A549 (cell line): ENCODE measurements at regions not wholly inside any gene's neighbourhood (a gene's known extent, or its start where the extent isn't known, plus 50 kb on each side); places are given as distances from the start of the nearest gene placed in this dataset.

ENCODE experiments used
- ATAC-seq, 2 experiments: fragments of 200-7000 bp in 1 of 2; fragments of >200 bp in 1 of 2; cut with Nextera tagmentation in 1 of 2; cut with Tn5 transposase in 1 of 2; 3 replicates each; pipeline versions ENCODE4 v1.8.0 to v1.9.1; 2018 to 2020; ENCODE audit warnings: mild to moderate bottlenecking in 1 of 2, moderate library complexity in 1 of 2
- CTCF ChIA-PET: fragments of 300-600 bp; sonication (Branson Sonifier 250); formaldehyde crosslinking; extraction: SDS; loops from one replicate; lab custom pipeline; 2021; ENCODE audit warnings: antibody characterized with exemption, inconsistent platforms; lab: Yijun Ruan, JAX
- POLR2A ChIA-PET: fragments of 350-600 bp; formaldehyde crosslinking; extraction: SDS; loops from one replicate; lab custom pipeline; 2021; ENCODE audit warnings: antibody characterized with exemption, inconsistent platforms; lab: Yijun Ruan, JAX
- DNase-seq, 2 experiments: peaks; one replicate each; pipeline versions ENCODE4 v3.0.0 to v3.0.0-alpha.2; 2011 to 2016; ENCODE audit warnings: low read depth in 1 of 2, low spot score in 1 of 2
- FAIRE-seq: peaks from 2 replicates; lab custom pipeline; 2011; peaks lifted over from hg19 to GRCh38; lab: Jason Lieb, UNC
- H3K27ac ChIP-seq, 2 experiments: fragments of >200 bp; sonication (Bioruptor Twin); formaldehyde crosslinking; 3 replicates each; pipeline ENCODE4 v1.5.1; 2016 to 2017
- H3K4me1 ChIP-seq: fragments of >200 bp; sonication (Bioruptor Twin); formaldehyde crosslinking; 3 replicates; pipeline ENCODE4 v1.6.1; 2016
- H3K4me2 ChIP-seq: fragments of >200 bp; sonication (Bioruptor Twin); formaldehyde crosslinking; 3 replicates; pipeline ENCODE4 v1.6.1; 2016
- H3K4me3 ChIP-seq: fragments of >200 bp; sonication (Bioruptor Twin); formaldehyde crosslinking; 3 replicates; pipeline ENCODE4 v1.5.1; 2016
- H3K9me3 ChIP-seq: fragments of >200 bp; sonication (Bioruptor Twin); formaldehyde crosslinking; 3 replicates; pipeline ENCODE4 v1.6.1; 2016
- BHLHE40 ChIP-seq: IDR thresholded peaks from 2 replicates; pipeline ENCODE4 v1.6.1; 2012; ENCODE audit warnings: low read depth, low read length, inconsistent platforms
- CBX8 ChIP-seq: fragments of 200-600 bp; sonication (generic); IDR thresholded peaks from 2 replicates; pipeline ENCODE4 v1.6.1; 2016
- ESRRA ChIP-seq: fragments of 150-350 bp; IDR thresholded peaks from 2 replicates; pipeline ENCODE4 v1.6.1; 2014; ENCODE audit warnings: mild to moderate bottlenecking, low read length, borderline replicate concordance
- FOSB ChIP-seq: fragments of 250-450 bp; sonication (Bioruptor Pico); IDR thresholded peaks from 2 replicates; pipeline ENCODE4 v1.5.0; 2020; ENCODE audit warnings: mild to moderate bottlenecking, moderate library complexity
- HEYL ChIP-seq: fragments of 250-450 bp; sonication (Bioruptor Pico); IDR thresholded peaks from 2 replicates; pipeline ENCODE4 v1.8.0; 2021; ENCODE audit warnings: mild to moderate bottlenecking, moderate library complexity
- MYC ChIP-seq: IDR thresholded peaks from 2 replicates; pipeline ENCODE4 v1.6.1; 2012; ENCODE audit warnings: mild to moderate bottlenecking, inconsistent platforms, low read length, improper control_type of control experiment, borderline replicate concordance
- NPAS2 ChIP-seq: fragments of 250-450 bp; sonication (Bioruptor Pico); IDR thresholded peaks from 2 replicates; pipeline ENCODE4 v1.8.0; 2022; ENCODE audit warnings: mild to moderate bottlenecking, moderate library complexity, borderline replicate concordance
- NR3C1 ChIP-seq: fragments of >200 bp; sonication (Bioruptor Twin); formaldehyde crosslinking; IDR thresholded peaks from 3 replicates; pipeline ENCODE4 v1.6.1; 2017
- RARB ChIP-seq: fragments of 250-450 bp; sonication (Bioruptor Pico); IDR thresholded peaks from 2 replicates; pipeline ENCODE4 v1.8.0; 2021; ENCODE audit warnings: mild to moderate bottlenecking, moderate library complexity
- RCOR1 ChIP-seq: fragments of 150-350 bp; IDR thresholded peaks from 2 replicates; pipeline ENCODE4 v1.6.1; 2014; ENCODE audit warnings: antibody characterized with exemption, low read length, low read depth
- TP53 ChIP-seq: fragments of 250-450 bp; sonication (Bioruptor Pico); IDR thresholded peaks from 2 replicates; pipeline ENCODE4 v1.5.0; 2021; ENCODE audit warnings: mild to moderate bottlenecking, moderate library complexity
- ZSCAN20 ChIP-seq: fragments of 250-450 bp; sonication (Bioruptor Pico); IDR thresholded peaks from 2 replicates; pipeline ENCODE4 v1.8.0; 2022; ENCODE audit warnings: mild to moderate bottlenecking, moderate library complexity
- WGBS: methylation state at CpG from one replicate; pipeline ENCODE4 v1.1.6; 2017; ENCODE audit errors: missing lambda C conversion rate; 5-methylcytosine and 5-hydroxymethylcytosine counted together
- TF ChIP-seq, protein P1 (sequence below): fragments of 150-350 bp; IDR thresholded peaks from 2 replicates; pipeline ENCODE4 v1.6.1; 2014; ENCODE audit warnings: low read depth, mild to moderate bottlenecking, low read length
- TF ChIP-seq, protein P2 (sequence below): fragments of 200-600 bp; sonication (generic); IDR thresholded peaks from 2 replicates; pipeline ENCODE4 v1.6.1; 2016; ENCODE audit warnings: antibody characterized with exemption, mild to moderate bottlenecking, moderate library complexity
- TF ChIP-seq, protein P3 (sequence below): IDR thresholded peaks from 2 replicates; pipeline ENCODE4 v1.6.1; 2012; ENCODE audit warnings: low read depth, borderline replicate concordance
- TF ChIP-seq, protein P4 (sequence below): IDR thresholded peaks from 2 replicates; pipeline ENCODE4 v1.6.1; 2012
- TF ChIP-seq, protein P5 (sequence below): fragments of >200 bp; sonication (Bioruptor Twin); formaldehyde crosslinking; IDR thresholded peaks from 3 replicates; pipeline ENCODE4 v1.5.1; 2016
- TF ChIP-seq, protein P6 (sequence below): fragments of 250-450 bp; sonication (Bioruptor Pico); IDR thresholded peaks from 2 replicates; pipeline ENCODE4 v1.5.0; 2021; ENCODE audit warnings: mild to moderate bottlenecking, moderate library complexity, borderline replicate concordance

DNA sequence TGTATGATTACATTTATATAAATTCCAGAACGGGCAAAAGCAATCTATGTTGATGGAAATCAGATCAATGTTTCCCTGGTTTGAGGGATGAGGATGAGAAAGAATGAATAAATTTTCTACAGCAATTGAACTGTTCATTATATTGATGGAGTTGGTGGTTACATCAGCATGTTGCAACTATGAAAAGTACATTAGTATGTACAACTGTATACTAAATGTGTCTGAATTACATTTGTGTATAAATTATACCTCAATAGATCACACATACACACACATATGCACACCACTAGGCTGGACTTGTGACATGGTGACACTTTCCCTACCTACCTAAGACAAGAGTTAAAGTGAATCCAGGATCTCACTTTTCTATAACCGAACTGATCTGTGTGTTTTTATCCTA lies 608.0 kb downstream of the CDH11 start:
- H3K4me2 ChIP-seq: no peak overlapping the region
- no peak overlapping the region for H3K27ac ChIP-seq
- ChIA-PET POLR2A (no interaction called here), CTCF (no interaction called here)
- no peaks in the 10 kb centered on the region for H3K4me1 ChIP-seq
- H3K4me3 ChIP-seq: no peak overlapping the region
- FAIRE-seq: no peak
- peaks cover 5% of the 10 kb centered on the region; the same call in 1 of the 3 replicates for H3K9me3 ChIP-seq
- no peak for ATAC-seq
- TF ChIP-seq BHLHE40 (no peak), RCOR1 (no peak), NPAS2 (CRISPR knock-in tag) (no peak), CBX8 (no peak), TP53 (CRISPR knock-in tag) (no peak), RARB (CRISPR knock-in tag) (no peak), ESRRA (no peak)
- TF ChIP-seq, protein P1, sequence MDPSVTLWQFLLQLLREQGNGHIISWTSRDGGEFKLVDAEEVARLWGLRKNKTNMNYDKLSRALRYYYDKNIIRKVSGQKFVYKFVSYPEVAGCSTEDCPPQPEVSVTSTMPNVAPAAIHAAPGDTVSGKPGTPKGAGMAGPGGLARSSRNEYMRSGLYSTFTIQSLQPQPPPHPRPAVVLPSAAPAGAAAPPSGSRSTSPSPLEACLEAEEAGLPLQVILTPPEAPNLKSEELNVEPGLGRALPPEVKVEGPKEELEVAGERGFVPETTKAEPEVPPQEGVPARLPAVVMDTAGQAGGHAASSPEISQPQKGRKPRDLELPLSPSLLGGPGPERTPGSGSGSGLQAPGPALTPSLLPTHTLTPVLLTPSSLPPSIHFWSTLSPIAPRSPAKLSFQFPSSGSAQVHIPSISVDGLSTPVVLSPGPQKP: no peak
- TF ChIP-seq, protein P2, sequence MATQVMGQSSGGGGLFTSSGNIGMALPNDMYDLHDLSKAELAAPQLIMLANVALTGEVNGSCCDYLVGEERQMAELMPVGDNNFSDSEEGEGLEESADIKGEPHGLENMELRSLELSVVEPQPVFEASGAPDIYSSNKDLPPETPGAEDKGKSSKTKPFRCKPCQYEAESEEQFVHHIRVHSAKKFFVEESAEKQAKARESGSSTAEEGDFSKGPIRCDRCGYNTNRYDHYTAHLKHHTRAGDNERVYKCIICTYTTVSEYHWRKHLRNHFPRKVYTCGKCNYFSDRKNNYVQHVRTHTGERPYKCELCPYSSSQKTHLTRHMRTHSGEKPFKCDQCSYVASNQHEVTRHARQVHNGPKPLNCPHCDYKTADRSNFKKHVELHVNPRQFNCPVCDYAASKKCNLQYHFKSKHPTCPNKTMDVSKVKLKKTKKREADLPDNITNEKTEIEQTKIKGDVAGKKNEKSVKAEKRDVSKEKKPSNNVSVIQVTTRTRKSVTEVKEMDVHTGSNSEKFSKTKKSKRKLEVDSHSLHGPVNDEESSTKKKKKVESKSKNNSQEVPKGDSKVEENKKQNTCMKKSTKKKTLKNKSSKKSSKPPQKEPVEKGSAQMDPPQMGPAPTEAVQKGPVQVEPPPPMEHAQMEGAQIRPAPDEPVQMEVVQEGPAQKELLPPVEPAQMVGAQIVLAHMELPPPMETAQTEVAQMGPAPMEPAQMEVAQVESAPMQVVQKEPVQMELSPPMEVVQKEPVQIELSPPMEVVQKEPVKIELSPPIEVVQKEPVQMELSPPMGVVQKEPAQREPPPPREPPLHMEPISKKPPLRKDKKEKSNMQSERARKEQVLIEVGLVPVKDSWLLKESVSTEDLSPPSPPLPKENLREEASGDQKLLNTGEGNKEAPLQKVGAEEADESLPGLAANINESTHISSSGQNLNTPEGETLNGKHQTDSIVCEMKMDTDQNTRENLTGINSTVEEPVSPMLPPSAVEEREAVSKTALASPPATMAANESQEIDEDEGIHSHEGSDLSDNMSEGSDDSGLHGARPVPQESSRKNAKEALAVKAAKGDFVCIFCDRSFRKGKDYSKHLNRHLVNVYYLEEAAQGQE: no peak
- TF ChIP-seq, protein P3, sequence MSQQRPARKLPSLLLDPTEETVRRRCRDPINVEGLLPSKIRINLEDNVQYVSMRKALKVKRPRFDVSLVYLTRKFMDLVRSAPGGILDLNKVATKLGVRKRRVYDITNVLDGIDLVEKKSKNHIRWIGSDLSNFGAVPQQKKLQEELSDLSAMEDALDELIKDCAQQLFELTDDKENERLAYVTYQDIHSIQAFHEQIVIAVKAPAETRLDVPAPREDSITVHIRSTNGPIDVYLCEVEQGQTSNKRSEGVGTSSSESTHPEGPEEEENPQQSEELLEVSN: no peak
- TF ChIP-seq, protein P4, sequence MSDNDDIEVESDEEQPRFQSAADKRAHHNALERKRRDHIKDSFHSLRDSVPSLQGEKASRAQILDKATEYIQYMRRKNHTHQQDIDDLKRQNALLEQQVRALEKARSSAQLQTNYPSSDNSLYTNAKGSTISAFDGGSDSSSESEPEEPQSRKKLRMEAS: no peak
- TF ChIP-seq, protein P5, sequence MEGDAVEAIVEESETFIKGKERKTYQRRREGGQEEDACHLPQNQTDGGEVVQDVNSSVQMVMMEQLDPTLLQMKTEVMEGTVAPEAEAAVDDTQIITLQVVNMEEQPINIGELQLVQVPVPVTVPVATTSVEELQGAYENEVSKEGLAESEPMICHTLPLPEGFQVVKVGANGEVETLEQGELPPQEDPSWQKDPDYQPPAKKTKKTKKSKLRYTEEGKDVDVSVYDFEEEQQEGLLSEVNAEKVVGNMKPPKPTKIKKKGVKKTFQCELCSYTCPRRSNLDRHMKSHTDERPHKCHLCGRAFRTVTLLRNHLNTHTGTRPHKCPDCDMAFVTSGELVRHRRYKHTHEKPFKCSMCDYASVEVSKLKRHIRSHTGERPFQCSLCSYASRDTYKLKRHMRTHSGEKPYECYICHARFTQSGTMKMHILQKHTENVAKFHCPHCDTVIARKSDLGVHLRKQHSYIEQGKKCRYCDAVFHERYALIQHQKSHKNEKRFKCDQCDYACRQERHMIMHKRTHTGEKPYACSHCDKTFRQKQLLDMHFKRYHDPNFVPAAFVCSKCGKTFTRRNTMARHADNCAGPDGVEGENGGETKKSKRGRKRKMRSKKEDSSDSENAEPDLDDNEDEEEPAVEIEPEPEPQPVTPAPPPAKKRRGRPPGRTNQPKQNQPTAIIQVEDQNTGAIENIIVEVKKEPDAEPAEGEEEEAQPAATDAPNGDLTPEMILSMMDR: no peak
- TF ChIP-seq, all 56 proteins: peak for 0
- WGBS: 1% methylated on average over 2 of the region's 2 CpGs
- no peak for DNase-seq

DNA sequence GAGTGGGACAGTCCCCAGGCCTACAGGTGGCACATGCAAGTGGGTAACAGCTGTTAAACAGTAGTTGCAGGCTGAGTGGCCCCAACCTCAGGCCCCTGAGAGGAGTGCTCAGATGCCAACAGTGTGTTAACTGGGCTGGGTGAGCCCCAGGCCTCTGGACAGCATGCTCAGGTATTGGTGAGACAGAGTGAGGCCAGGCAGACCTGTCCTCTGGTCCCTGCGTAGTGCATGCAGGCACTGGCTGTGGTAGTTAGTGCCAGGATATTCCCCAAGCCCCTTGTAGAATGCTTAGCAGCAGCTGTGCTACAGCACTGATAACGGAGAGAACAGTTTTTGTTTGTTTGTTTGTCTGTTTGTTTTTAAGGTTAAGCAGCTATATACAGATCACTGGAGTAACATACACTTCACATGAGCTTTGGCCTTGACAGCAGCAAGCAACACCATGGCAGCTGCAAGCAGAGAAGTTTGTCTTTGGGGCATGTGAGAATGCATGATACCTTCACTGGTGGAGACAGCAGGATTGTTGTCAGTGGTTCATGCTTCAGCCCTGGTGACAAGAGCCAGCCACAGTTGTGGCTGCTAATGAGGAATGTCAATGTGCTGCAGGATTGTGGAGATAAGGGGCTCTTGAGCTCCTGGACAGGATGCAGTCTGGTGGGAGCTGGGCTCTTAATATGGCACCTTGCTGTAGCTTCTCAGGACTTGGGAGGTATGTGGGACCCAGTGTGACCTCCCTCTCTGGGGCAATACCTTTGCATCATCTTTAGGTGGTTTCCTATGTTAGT lies 614.4 kb downstream of the CDH11 start:
- no peak for ATAC-seq
- Histone ChIP-seq H3K4me2 (no peak overlapping the region), H3K27ac (no peak overlapping the region), H3K9me3 (no peaks in the 10 kb centered on the region; the same call in 2 of the 3 replicates), H3K4me1 (no peaks in the 10 kb centered on the region), H3K4me3 (no peak overlapping the region)
- 0% methylated on average over 2 of the region's 2 CpGs for WGBS
- FAIRE-seq: no peak
- POLR2A ChIA-PET: no interaction called here
- CTCF ChIA-PET: interaction anchor here (1.2 kb wide), 1 partner anchor 12 kb away, joined by 3 read pairs; no protein-coding TSS in a partner anchor
- TF ChIP-seq MYC (no peak), ZSCAN20 (CRISPR knock-in tag) (no peak), FOSB (CRISPR knock-in tag) (no peak), HEYL (CRISPR knock-in tag) (no peak), NR3C1 (no peak), CBX8 (no peak)
- TF ChIP-seq, protein P6, sequence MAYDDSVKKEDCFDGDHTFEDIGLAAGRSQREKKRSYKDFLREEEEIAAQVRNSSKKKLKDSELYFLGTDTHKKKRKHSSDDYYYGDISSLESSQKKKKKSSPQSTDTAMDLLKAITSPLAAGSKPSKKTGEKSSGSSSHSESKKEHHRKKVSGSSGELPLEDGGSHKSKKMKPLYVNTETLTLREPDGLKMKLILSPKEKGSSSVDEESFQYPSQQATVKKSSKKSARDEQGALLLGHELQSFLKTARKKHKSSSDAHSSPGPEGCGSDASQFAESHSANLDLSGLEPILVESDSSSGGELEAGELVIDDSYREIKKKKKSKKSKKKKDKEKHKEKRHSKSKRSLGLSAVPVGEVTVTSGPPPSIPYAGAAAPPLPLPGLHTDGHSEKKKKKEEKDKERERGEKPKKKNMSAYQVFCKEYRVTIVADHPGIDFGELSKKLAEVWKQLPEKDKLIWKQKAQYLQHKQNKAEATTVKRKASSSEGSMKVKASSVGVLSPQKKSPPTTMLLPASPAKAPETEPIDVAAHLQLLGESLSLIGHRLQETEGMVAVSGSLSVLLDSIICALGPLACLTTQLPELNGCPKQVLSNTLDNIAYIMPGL (CRISPR knock-in tag): no peak
- TF ChIP-seq, protein P3: no peak
- DNase-seq: no peak
